Panc1 (cell line): ENCODE measurements at regions not wholly inside any gene's neighbourhood (a gene's known extent, or its start where the extent isn't known, plus 50 kb on each side); places are given as distances from the start of the nearest gene placed in this dataset.

Experiments
- POLR2AphosphoS5 ChIP-seq: IDR thresholded peaks from 2 replicates; pipeline ENCODE4 v1.6.1; 2012; ENCODE audit warnings: mild to moderate bottlenecking, low read depth, low read length, moderate library complexity
- REST ChIP-seq, 2 experiments: IDR thresholded peaks; 2 replicates each; pipeline ENCODE4 v1.6.1; 2011 to 2012; ENCODE audit warnings: low read depth in 2 of 2, control low read depth in 1 of 2, low read length in 1 of 2, mild to moderate bottlenecking in 1 of 2, moderate library complexity in 1 of 2; ENCODE audit not compliant: insufficient read depth in 1 of 2
- SIN3A ChIP-seq: IDR thresholded peaks from 2 replicates; pipeline ENCODE4 v1.6.1; 2012; ENCODE audit warnings: low read depth, mild to moderate bottlenecking, low read length, moderate library complexity, borderline replicate concordance; ENCODE audit not compliant: insufficient read depth
- TCF7L2 ChIP-seq: IDR thresholded peaks from 2 replicates; pipeline ENCODE4 v1.6.1; 2011; ENCODE audit warnings: mild to moderate bottlenecking, low read depth, low read length, inconsistent platforms
- TF ChIP-seq, protein P1 (sequence below): fragments of 450-650 bp; IDR thresholded peaks from 2 replicates; pipeline ENCODE4 v1.5.1; 2017; ENCODE audit warnings: mild to moderate bottlenecking

- TF ChIP-seq, protein P1, sequence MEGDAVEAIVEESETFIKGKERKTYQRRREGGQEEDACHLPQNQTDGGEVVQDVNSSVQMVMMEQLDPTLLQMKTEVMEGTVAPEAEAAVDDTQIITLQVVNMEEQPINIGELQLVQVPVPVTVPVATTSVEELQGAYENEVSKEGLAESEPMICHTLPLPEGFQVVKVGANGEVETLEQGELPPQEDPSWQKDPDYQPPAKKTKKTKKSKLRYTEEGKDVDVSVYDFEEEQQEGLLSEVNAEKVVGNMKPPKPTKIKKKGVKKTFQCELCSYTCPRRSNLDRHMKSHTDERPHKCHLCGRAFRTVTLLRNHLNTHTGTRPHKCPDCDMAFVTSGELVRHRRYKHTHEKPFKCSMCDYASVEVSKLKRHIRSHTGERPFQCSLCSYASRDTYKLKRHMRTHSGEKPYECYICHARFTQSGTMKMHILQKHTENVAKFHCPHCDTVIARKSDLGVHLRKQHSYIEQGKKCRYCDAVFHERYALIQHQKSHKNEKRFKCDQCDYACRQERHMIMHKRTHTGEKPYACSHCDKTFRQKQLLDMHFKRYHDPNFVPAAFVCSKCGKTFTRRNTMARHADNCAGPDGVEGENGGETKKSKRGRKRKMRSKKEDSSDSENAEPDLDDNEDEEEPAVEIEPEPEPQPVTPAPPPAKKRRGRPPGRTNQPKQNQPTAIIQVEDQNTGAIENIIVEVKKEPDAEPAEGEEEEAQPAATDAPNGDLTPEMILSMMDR, result no peak
- TF ChIP-seq POLR2AphosphoS5, result no peak
- no peak for TF ChIP-seq REST (IDR thresholded peaks at IDR 0.05; ENCODE audit: insufficient read depth in 1 of 2, low read depth in 2 of 2, low read length in 1 of 2)
- no peak for TF ChIP-seq SIN3A
- TF ChIP-seq TCF7L2, result no peak
Measured at GRCh38 chr13:107721125-107721869, 494.0 kb downstream of the LIG4 start.
